Fibroblast of villous mesenchyme (primary cell): ENCODE measurements at regions not wholly inside any gene's neighbourhood (a gene's known extent, or its start where the extent isn't known, plus 50 kb on each side); places are given as distances from the start of the nearest gene placed in this dataset.

Experiments
- DNase-seq: peaks from one replicate; pipeline ENCODE4 v3.0.0-alpha.2; 2010; ENCODE audit warnings: low read depth
- H3K4me3 ChIP-seq: 2 replicates; pipeline ENCODE4 v1.5.1; 2011; ENCODE audit warnings: low read depth, mild to moderate bottlenecking, low read length
- TF ChIP-seq, protein P1 (sequence below): IDR thresholded peaks from 2 replicates; pipeline ENCODE4 v1.5.1; 2012; ENCODE audit warnings: low read depth, mild to moderate bottlenecking, low read length; ENCODE audit not compliant: insufficient read depth

GRCh38 chr9:80934095-80934494 is 755.3 kb downstream of the TLE1 start:
- TF ChIP-seq, protein P1, sequence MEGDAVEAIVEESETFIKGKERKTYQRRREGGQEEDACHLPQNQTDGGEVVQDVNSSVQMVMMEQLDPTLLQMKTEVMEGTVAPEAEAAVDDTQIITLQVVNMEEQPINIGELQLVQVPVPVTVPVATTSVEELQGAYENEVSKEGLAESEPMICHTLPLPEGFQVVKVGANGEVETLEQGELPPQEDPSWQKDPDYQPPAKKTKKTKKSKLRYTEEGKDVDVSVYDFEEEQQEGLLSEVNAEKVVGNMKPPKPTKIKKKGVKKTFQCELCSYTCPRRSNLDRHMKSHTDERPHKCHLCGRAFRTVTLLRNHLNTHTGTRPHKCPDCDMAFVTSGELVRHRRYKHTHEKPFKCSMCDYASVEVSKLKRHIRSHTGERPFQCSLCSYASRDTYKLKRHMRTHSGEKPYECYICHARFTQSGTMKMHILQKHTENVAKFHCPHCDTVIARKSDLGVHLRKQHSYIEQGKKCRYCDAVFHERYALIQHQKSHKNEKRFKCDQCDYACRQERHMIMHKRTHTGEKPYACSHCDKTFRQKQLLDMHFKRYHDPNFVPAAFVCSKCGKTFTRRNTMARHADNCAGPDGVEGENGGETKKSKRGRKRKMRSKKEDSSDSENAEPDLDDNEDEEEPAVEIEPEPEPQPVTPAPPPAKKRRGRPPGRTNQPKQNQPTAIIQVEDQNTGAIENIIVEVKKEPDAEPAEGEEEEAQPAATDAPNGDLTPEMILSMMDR, result no peak
- no peak overlapping the region for H3K4me3 ChIP-seq
- no peak for DNase-seq

DNA sequence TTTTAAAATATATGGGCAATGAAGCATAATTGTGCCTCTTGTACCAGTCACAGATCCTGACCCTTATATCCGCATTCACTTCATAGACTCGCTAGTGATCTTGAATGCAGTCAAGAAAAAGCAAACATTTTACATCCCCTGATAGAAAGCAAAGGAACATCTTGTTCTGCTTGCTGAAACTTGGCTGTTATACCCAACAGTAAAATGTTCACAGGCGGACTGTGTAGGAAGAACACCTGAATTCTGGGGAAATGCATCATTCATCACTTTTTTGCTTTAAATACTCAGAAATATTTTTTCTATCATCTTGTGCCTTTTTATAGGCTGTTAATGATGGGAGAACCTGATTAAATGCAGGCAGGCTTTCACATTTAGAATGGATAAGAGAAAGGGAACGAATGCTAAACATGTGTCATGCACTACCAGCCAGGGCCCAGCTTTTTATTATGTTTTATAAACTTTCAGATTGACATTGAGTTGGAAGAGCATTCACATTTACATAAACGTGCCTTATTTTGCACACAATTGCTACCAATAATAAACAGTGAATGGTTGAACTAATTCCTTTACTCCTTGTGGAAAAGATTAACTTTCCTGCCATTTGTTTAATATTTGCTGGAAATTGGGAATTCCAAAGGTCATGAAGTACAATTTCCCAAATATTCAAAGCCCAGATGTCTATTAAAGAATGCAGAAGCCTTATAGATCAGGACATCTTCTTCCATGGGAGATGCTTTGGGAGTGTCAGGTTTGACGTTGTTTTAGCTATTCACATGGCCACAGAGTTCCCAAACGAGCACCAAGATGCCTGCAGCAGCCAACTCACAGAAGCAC is 756.2 kb downstream of the TLE1 start:
- TF ChIP-seq, protein P1, result no peak
- H3K4me3 ChIP-seq, result no peak overlapping the region
- DNase-seq, result no peak

- no peak overlapping the region for H3K4me3 ChIP-seq
- TF ChIP-seq, protein P1, result no peak
- DNase-seq, result no peak
Measured at GRCh38 chr9:80932181-80932580, 757.2 kb downstream of the TLE1 start.

- DNase-seq, result no peak
- TF ChIP-seq, protein P1, result no peak
- H3K4me3 ChIP-seq, result no peak overlapping the region
Measured at GRCh38 chr9:80931163-80931562, 758.2 kb downstream of the TLE1 start.

- no peak for DNase-seq
- TF ChIP-seq, protein P1, result no peak
- H3K4me3 ChIP-seq, result no peak overlapping the region
Measured at GRCh38 chr9:80928697-80929096, 760.6 kb downstream of the TLE1 start.

- H3K4me3 ChIP-seq, result no peak overlapping the region
- TF ChIP-seq, protein P1, result no peak
- DNase-seq, result no peak
Measured at GRCh38 chr9:80926611-80927010, 762.7 kb downstream of the TLE1 start.

DNA sequence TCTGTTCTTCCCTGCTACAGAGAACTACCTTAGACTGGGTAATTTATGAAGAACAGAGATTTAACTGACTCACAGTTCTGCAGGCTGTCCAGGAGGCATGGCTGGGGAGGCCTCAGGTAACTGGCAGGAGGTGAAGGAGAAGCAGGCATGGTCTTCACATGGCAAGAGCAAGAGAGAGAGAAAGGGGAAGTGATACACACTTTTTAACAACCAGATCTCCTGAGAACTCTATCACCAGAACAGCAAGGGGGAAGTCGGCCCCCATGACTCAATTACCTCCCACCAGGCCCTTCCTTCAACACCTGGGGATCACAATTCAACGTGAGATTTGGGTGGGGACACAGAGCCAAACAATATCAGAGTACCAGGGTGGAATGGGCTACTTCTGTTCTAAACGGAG is 766.8 kb downstream of the TLE1 start:
- TF ChIP-seq, protein P1, result no peak
- no peak for DNase-seq
- no peak overlapping the region for H3K4me3 ChIP-seq
